ENCODE measurements at regions not wholly inside any gene's neighbourhood (a gene's known extent, or its start where the extent isn't known, plus 50 kb on each side); places are given as distances from the start of the nearest gene placed in this dataset.

DNA sequence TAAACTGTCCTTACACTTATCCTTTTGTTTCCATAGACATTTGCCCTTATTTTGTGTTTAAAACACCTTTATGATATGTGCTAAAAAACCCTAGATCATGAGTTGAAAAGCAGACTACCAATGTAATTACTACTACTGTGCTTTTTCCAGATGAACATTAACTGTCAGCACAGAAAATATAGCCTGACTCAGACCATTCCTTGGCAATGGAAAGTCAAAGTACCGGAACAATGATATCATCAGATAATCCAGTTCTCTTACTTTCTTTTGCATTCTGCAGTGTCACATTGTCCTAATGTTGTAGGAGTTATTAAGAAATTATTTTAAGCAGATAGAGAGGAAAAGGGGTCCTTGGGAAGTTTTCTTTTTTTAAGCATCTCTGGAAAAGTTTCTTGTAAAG is 1189.0 kb upstream of the FLRT2 start:
- TF ChIP-seq, protein P1, sequence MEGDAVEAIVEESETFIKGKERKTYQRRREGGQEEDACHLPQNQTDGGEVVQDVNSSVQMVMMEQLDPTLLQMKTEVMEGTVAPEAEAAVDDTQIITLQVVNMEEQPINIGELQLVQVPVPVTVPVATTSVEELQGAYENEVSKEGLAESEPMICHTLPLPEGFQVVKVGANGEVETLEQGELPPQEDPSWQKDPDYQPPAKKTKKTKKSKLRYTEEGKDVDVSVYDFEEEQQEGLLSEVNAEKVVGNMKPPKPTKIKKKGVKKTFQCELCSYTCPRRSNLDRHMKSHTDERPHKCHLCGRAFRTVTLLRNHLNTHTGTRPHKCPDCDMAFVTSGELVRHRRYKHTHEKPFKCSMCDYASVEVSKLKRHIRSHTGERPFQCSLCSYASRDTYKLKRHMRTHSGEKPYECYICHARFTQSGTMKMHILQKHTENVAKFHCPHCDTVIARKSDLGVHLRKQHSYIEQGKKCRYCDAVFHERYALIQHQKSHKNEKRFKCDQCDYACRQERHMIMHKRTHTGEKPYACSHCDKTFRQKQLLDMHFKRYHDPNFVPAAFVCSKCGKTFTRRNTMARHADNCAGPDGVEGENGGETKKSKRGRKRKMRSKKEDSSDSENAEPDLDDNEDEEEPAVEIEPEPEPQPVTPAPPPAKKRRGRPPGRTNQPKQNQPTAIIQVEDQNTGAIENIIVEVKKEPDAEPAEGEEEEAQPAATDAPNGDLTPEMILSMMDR (IDR thresholded peaks at IDR 0.05; ENCODE audit: poor library complexity, severe bottlenecking): no peak
- no peak for TF ChIP-seq EZH2 (IDR thresholded peaks at IDR 0.05; ENCODE audit: borderline replicate concordance, insufficient read depth, low read length, poor library complexity, severe bottlenecking)
- no peak for TF ChIP-seq EP300 (conservative IDR thresholded peaks at IDR 0.05; ENCODE audit: poor library complexity, severe bottlenecking)
- TF ChIP-seq, protein P2, sequence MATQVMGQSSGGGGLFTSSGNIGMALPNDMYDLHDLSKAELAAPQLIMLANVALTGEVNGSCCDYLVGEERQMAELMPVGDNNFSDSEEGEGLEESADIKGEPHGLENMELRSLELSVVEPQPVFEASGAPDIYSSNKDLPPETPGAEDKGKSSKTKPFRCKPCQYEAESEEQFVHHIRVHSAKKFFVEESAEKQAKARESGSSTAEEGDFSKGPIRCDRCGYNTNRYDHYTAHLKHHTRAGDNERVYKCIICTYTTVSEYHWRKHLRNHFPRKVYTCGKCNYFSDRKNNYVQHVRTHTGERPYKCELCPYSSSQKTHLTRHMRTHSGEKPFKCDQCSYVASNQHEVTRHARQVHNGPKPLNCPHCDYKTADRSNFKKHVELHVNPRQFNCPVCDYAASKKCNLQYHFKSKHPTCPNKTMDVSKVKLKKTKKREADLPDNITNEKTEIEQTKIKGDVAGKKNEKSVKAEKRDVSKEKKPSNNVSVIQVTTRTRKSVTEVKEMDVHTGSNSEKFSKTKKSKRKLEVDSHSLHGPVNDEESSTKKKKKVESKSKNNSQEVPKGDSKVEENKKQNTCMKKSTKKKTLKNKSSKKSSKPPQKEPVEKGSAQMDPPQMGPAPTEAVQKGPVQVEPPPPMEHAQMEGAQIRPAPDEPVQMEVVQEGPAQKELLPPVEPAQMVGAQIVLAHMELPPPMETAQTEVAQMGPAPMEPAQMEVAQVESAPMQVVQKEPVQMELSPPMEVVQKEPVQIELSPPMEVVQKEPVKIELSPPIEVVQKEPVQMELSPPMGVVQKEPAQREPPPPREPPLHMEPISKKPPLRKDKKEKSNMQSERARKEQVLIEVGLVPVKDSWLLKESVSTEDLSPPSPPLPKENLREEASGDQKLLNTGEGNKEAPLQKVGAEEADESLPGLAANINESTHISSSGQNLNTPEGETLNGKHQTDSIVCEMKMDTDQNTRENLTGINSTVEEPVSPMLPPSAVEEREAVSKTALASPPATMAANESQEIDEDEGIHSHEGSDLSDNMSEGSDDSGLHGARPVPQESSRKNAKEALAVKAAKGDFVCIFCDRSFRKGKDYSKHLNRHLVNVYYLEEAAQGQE (IDR thresholded peaks at IDR 0.05; ENCODE audit: borderline replicate concordance): no peak
- TF ChIP-seq RAD21 (conservative IDR thresholded peaks at IDR 0.05): no peak
- no peak for TF ChIP-seq POLR2AphosphoS5 (IDR thresholded peaks at IDR 0.05)
